CD4-positive, alpha-beta T cell treated with Interleukin-4 for 1 hour (primary cell): ENCODE measurements at regions not wholly inside any gene's neighbourhood (a gene's known extent, or its start where the extent isn't known, plus 50 kb on each side); places are given as distances from the start of the nearest gene placed in this dataset.

ENCODE experiments used
- DNase-seq, 2 donors: peaks; one replicate each; pipeline ENCODE4 v3.0.0-alpha.2; 2020 to 2022

GRCh38 chr16:86751076-86752030 lies 173.0 kb downstream of the FOXL1 start:
- DNase-seq, result no peak

DNA sequence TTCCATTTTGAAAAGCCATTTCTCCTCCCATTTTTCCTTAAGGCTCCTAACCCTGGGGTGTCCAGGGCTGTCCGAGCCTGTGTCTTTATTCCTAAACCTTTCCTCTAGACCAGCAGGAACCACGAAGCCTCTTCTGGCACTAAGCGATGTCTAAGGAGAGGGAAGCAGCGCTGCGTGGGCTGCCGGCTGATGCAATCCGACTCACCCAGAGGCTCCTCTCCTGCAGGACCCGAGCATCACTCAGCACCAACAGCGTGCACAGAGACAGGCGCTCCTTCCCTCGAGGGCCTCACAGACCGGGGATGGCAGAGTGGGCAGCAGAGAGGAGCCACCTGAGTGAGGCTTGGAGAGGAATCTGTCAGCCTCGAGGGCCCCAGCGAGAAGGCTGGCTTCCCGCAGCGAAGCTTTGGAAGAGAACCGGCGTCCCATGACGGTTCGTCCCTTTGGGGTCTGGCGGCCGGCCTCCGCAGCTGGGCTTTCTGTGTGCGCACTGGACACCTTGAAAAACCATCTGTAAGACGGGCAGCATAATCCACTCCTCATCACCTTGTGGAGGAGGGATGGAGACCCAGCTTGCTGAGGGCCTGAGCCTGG lies 174.3 kb downstream of the FOXL1 start:
- no peak for DNase-seq

- no peak for DNase-seq
These were observed 175.1 kb downstream of the FOXL1 start for GRCh38 chr16:86753399-86753798.

GRCh38 chr16:86755571-86756006 lies 177.2 kb downstream of the FOXL1 start:
- no peak for DNase-seq

- no peak for DNase-seq
These were observed 178.7 kb downstream of the FOXL1 start for GRCh38 chr16:86756882-86757703.

- DNase-seq, result no peak
These were observed 179.3 kb downstream of the FOXL1 start for GRCh38 chr16:86757704-86758040.

- no peak for DNase-seq
These were observed 180.6 kb downstream of the FOXL1 start for GRCh38 chr16:86758932-86759331.

DNA sequence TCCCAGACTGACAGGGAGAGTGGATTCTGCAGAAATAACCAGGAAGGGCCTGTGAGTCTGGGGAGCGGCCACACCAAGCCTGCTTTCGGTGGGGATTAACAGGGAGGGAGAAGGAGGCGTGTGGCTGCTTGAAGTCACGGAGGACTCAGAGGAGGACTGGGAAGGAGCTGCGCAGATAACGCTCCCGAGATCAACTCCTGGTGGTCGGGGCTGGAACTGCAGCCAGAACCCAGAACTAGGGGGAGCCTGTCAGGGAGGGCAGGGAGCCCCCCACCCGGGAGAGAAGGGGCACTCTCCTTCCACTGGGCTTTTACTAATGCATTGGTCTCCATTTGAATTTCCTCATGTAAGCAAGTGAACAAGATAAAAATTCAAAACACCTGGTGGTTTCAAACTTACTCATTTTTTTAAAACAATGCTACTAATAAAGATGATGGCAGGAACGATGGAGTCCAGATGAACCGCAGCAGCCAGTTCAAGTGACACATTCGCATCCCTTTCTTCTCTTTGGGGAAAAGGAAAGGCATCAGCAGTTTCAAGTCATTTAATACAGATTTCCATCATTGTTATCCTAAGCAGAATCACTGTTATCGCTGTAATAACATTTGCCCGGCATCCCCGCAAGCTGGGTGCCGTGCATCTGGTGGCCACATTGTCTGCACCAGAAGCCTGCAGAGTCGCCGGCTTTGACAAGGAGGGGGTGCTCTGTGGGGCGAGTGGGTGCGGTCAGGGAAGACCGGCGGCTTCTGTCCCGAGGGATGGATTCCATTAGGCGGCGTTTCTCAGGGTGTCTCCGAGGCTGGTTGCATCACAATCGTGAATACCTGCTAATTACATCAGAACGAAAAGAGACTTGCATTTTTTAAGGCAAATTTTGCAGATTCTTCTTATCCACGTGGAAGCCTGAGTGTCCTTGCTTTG lies 183.0 kb downstream of the FOXL1 start:
- DNase-seq, result peak in 1 of 2 donors; percentile 23

DNA sequence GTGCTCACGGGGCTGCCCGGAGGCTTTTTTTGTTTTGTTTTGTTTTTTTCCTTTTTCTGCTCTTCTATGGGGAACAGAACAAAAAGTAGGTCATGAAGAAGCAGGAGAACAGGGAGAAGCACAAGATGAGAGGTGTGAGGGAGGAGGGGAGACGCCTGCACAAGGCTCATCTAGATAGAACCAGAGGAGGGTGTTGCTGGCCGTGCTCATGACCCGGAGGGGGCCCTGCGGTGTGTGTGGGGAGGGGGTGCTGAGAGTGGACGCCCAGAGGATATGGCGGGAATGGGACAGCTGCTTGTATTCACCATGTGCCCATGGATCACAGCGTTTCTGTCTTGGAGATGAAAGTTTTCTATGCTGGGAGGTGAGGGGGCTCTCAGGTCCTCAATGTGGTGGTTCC lies 183.7 kb downstream of the FOXL1 start:
- DNase-seq, result no peak

GRCh38 chr16:86763819-86764218 lies 185.5 kb downstream of the FOXL1 start:
- no peak for DNase-seq

- DNase-seq, result no peak
These were observed 186.2 kb downstream of the FOXL1 start for GRCh38 chr16:86764551-86764950.

- no peak for DNase-seq
These were observed 187.2 kb downstream of the FOXL1 start for GRCh38 chr16:86765389-86766026.

DNA sequence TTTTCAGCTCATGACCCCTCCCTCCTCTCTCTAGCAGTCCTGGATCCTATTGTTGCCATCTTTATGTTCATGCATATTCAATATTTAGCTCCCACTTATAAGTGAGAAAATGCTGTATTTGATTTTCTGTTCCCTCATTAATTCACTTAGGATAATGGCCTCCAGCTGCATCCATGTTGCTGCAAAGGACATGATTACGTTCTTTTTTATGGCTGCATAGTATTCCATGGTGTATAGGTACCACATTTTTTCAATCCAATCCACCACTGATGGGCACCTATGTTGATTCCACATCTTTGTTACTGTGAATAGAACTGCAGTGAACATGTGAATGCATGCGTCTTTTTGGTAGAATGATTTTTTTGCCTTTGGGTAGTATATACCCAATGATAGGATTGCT lies 188.4 kb downstream of the FOXL1 start:
- DNase-seq, result no peak

- no peak for DNase-seq
These were observed 190.0 kb downstream of the FOXL1 start for GRCh38 chr16:86768228-86768791.

- no peak for DNase-seq
These were observed 190.7 kb downstream of the FOXL1 start for GRCh38 chr16:86768999-86769398.

DNA sequence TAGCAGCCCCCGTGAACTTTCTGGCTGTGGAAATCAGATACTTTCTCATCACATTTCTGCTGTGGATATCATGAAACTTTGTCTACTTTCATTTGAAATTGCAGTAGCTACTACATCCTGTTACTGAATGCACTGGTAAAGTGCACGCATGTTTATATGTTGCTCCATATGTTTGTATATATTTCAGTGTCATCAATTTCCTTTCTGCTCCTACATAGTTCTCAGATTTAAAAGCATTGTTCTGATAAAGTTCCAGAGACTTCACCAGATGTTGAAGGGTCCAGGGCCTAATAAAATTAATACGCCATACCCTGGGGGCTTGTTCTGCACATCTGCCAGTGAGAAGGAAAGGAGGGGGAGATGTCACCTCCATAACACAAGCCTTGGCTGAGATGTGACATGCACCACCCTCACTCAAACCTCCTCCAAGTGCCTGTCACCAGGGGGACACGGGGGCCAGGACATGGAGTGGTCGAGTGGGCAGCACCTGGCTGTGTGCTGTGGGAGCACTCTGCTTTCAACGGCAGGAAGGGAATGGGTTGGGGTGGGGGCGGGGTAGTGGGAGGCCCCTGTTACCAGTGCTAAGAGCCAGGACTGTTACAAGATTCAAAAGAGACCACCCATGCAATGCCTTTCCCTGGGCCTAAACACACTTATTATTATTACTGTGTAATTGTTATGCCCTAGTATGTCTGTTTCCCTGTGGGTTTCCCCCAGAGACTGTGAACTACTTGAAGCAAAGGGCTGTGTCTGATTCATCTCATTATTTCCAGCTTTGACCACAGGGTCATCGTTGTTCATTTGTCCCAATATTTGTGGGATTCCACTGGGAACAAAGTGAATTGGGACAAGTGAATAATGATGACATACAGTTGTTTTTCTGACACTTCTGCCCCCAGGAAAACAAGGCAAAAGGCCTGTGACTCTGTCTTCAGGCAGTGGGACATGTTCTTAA lies 193.4 kb downstream of the FOXL1 start:
- DNase-seq, result no peak

- no peak for DNase-seq
These were observed 194.5 kb downstream of the FOXL1 start for GRCh38 chr16:86772671-86773353.

DNA sequence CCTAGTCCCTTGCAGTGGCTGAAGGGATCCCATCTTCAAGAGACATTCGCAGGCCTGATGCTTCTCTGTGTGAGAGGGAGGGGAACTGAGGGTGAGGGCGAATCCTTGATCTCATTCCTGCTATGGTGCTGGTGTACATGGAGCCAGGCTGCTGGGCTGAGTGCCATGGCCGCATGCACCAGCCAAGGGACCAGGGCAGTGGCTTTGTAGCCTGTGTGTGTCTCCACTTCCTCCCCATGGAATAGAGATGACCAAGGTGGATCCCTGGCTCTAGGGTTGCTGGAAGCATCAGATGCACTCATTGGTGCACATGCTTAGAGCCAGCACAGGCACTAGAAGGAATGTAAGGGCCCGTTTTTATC lies 195.0 kb downstream of the FOXL1 start:
- no peak for DNase-seq

GRCh38 chr16:86774931-86775330 lies 196.6 kb downstream of the FOXL1 start:
- DNase-seq, result no peak

DNA sequence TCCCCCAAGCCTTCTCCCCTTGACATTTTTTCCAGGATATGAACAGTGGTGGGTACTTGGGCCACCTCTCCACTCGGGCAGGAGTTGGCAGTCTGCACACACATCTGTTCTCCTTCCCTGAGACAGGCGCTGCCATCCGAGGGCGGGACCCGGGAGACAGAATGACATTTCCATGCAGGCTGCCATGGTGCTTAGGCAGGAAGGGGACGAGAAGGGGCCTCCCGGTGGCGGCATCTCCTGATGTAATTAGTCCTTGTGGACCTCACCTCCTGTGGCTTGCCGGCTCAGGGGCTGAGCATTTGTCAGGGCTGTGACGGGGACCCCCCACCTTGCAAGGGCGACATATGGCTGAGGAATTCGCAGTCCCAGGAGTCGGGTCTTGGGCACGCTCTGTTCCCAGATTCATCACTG lies 197.2 kb downstream of the FOXL1 start:
- no peak for DNase-seq
